ENCODE measurements at regions not wholly inside any gene's neighbourhood (a gene's known extent, or its start where the extent isn't known, plus 50 kb on each side); places are given as distances from the start of the nearest gene placed in this dataset.

DNA sequence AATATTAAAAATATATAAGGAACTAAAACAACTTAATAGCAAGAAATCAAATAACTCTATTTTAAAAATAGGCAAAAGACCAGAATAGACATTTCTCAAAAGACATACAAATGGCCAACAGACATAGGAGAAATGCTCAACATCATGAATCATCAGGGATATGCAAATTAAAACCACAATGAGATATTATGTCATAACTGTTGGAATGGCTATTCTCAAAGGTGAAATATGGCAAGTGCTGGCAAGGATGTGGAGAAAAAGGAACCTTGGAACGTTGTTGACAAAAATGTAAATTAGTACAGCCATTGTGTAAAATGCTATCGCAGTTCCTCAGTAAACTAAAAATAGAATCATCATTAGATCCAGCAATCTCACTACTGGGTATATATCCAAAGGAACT, 468.5 kb downstream of the NFIB start (continued):
- TF ChIP-seq, protein P1, sequence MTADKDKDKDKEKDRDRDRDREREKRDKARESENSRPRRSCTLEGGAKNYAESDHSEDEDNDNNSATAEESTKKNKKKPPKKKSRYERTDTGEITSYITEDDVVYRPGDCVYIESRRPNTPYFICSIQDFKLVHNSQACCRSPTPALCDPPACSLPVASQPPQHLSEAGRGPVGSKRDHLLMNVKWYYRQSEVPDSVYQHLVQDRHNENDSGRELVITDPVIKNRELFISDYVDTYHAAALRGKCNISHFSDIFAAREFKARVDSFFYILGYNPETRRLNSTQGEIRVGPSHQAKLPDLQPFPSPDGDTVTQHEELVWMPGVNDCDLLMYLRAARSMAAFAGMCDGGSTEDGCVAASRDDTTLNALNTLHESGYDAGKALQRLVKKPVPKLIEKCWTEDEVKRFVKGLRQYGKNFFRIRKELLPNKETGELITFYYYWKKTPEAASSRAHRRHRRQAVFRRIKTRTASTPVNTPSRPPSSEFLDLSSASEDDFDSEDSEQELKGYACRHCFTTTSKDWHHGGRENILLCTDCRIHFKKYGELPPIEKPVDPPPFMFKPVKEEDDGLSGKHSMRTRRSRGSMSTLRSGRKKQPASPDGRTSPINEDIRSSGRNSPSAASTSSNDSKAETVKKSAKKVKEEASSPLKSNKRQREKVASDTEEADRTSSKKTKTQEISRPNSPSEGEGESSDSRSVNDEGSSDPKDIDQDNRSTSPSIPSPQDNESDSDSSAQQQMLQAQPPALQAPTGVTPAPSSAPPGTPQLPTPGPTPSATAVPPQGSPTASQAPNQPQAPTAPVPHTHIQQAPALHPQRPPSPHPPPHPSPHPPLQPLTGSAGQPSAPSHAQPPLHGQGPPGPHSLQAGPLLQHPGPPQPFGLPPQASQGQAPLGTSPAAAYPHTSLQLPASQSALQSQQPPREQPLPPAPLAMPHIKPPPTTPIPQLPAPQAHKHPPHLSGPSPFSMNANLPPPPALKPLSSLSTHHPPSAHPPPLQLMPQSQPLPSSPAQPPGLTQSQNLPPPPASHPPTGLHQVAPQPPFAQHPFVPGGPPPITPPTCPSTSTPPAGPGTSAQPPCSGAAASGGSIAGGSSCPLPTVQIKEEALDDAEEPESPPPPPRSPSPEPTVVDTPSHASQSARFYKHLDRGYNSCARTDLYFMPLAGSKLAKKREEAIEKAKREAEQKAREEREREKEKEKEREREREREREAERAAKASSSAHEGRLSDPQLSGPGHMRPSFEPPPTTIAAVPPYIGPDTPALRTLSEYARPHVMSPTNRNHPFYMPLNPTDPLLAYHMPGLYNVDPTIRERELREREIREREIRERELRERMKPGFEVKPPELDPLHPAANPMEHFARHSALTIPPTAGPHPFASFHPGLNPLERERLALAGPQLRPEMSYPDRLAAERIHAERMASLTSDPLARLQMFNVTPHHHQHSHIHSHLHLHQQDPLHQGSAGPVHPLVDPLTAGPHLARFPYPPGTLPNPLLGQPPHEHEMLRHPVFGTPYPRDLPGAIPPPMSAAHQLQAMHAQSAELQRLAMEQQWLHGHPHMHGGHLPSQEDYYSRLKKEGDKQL (CRISPR knock-in tag; IDR thresholded peaks at IDR 0.05; ENCODE audit: borderline replicate concordance), result no peak
- TF ChIP-seq NCOA6 (IDR thresholded peaks at IDR 0.05) (no peak), NCOR1 (IDR thresholded peaks at IDR 0.05) (no peak), PHB2 (IDR thresholded peaks at IDR 0.05; ENCODE audit: low read depth) (no peak), MCM2 (IDR thresholded peaks at IDR 0.05; ENCODE audit: low read depth) (no peak), ZNF785 (CRISPR knock-in tag; IDR thresholded peaks at IDR 0.05) (no peak), ZNF507 (tag; conservative IDR thresholded peaks at IDR 0.05) (no peak), ZNF707 (CRISPR knock-in tag; conservative IDR thresholded peaks at IDR 0.05) (no peak), NBN (IDR thresholded peaks at IDR 0.05; ENCODE audit: low read depth) (no peak)
- TF ChIP-seq, protein P2, sequence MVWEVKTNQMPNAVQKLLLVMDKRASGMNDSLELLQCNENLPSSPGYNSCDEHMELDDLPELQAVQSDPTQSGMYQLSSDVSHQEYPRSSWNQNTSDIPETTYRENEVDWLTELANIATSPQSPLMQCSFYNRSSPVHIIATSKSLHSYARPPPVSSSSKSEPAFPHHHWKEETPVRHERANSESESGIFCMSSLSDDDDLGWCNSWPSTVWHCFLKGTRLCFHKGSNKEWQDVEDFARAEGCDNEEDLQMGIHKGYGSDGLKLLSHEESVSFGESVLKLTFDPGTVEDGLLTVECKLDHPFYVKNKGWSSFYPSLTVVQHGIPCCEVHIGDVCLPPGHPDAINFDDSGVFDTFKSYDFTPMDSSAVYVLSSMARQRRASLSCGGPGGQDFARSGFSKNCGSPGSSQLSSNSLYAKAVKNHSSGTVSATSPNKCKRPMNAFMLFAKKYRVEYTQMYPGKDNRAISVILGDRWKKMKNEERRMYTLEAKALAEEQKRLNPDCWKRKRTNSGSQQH (CRISPR knock-in tag; IDR thresholded peaks at IDR 0.05), result no peak

Measured in K562 (cell line).